ENCODE measurements at regions not wholly inside any gene's neighbourhood (a gene's known extent, or its start where the extent isn't known, plus 50 kb on each side); places are given as distances from the start of the nearest gene placed in this dataset.
"Not testable (repeated sequence)": the region's sequence is repeated elsewhere in the genome, so short reads cannot be mapped to it uniquely, and the experiment has no call there.

DNA sequence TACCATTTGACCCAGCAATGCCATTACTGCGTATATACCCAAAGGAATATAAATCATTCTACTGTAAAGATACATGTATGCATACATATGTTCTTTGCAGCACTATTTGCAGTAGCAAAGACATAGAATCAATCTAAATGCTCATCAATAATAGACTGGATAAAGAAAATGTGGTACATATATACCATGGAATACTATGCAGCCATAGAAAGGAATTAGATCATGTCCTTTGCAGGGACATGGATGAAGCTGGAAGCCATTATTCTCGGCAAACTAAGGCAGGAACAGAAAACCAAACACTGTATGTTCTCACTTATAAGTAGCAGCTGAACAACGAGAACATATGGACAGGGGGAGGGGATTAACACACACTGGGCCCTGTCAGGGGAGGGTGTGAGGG, 54.8 kb upstream of the ZNF30 start:
- not testable (repeated sequence) for H3K4me3 ChIP-seq (ENCODE audit: low read depth, low read length); DNase-seq (ENCODE audit: low read depth)

DNA sequence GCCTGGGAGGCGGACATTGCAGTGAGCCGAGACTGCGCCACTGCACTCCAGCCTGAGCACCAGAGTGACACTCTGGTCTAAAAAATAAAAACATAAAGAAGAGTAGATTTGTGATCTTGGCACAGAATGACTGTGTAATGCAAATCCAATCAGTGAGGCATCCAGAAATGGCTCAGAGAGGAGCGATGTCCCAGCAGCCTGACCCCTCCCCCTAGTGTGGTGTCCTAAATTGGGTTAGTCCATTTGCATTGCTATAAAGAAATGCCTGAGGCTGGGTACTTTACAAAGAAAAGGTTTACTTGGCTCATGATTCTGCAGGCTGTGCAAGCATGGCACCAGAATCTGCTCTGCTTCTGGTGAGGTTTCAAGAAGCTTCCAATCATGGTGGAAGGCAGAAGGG, 59.1 kb upstream of the ZNF30 start:
- H3K4me3 ChIP-seq (ENCODE audit: low read depth, low read length): no peak overlapping the region
- TF ChIP-seq CTCF (IDR thresholded peaks at IDR 0.05; ENCODE audit: control insufficient read depth, extremely low read depth, insufficient read depth): no peak
- DNase-seq (ENCODE audit: low read depth): no peak

- H3K4me3 ChIP-seq (ENCODE audit: low read depth, low read length); DNase-seq (ENCODE audit: low read depth): not testable (repeated sequence)
Measured at GRCh38 chr19:34865225-34865624, 61.5 kb upstream of the ZNF30 start.

DNA sequence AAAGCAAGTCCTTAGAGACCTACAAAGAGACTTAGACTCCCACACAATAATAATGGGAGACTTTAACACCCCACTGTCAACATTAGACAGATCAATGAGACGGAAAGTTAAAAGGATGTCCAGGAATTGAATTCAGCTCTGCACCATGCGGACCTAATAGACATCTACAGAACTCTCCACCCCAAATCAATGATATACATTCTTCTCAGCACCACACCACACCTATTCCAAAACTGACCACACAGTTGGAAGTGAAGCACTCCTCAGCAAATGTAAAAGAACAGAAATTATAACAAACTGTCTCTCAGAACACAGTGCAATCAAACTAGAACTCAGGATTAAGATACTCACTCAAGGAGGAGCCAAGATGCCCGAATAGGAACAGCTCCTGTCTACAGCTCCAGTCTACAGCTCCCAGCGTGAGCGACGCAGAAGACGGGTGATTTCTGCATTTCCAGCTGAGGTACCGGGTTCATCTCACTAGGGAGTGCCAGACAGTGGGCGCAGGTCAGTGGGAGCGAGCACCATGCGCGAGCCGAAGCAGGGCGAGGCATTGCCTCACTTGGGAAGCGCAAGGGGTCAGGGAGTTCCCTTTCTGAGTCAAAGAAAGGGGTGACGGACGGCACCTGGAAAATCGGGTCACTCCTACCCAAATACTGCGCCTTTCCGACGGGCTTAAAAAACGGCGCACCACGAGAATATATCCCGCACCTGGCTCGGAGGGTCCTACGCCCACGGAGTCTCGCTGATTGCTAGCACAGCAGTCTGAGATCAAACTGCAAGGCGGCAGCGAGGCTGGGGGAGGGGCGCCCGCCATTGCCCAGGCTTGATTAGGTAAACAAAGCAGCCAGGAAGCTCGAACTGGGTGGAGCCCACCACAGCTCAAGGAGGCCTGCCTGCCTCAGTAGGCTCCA, 66.6 kb upstream of the ZNF30 start:
- peak overlapping the region; percentile 41 for H3K4me3 ChIP-seq (ENCODE audit: low read depth, low read length)
- DNase-seq (ENCODE audit: low read depth): not testable (repeated sequence)

GRCh38 chr19:34859325-34859724, 67.4 kb upstream of the ZNF30 start:
- not testable (repeated sequence) for DNase-seq (ENCODE audit: low read depth); H3K4me3 ChIP-seq (ENCODE audit: low read depth, low read length)

DNA sequence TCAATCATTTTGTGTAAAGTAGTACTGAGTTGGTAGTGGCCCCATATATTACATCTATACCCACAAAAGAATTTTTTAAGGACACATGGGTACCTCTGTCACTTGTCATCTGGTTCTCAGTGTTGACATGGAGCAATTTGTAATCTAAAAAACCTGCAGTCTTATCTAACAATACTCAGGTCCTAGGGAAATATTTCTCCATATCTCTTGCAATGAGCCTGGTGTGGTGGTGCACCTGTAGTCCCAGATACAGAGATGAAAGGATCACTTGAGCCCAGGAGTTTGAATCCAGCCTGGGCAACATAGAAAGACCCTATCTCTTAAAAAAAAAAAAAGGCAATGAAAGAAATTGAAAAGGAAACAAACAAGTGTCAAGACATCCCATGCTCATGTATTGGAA, 70.7 kb upstream of the ZNF30 start:
- TF ChIP-seq CTCF (IDR thresholded peaks at IDR 0.05; ENCODE audit: control insufficient read depth, extremely low read depth, insufficient read depth): no peak
- H3K4me3 ChIP-seq (ENCODE audit: low read depth, low read length): no peak overlapping the region
- DNase-seq (ENCODE audit: low read depth): no peak

GRCh38 chr19:34853369-34853768, 73.3 kb upstream of the ZNF30 start:
- no peak for DNase-seq (ENCODE audit: low read depth)
- no peak for TF ChIP-seq CTCF (IDR thresholded peaks at IDR 0.05; ENCODE audit: control insufficient read depth, extremely low read depth, insufficient read depth)

GRCh38 chr19:34852669-34853068, 74.0 kb upstream of the ZNF30 start:
- no peak for TF ChIP-seq CTCF (IDR thresholded peaks at IDR 0.05; ENCODE audit: control insufficient read depth, extremely low read depth, insufficient read depth)

More at GRCh38 chr19:34853369-34853768, 73.3 kb upstream of the ZNF30 start:
- H3K4me3 ChIP-seq (ENCODE audit: low read depth, low read length): no peak overlapping the region

DNA sequence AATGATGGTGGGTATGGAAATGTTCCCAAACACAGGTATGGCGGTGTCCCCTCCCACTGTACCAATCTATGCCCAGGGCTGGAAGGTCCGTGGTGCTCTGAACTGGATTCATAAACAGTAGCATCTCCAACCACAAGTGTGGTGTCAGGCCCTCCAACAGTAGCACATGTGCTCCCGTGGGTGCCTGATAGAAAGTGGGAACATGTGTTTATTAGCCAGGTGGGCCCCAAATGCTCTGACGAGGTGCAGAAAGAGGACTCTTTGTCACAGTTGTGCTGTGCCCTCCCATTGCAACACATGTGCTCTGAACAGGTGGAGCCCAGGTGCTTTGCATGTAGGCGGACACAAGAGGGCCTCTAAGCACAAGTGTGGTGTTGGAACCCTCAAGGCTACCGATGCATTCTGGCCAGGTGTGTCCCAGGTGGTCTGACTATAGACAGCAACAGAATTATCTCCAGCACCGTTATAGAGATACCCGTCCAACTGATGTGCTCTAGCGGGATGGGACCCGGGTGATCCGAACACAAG, 75.4 kb upstream of the ZNF30 start:
- no peak for DNase-seq (ENCODE audit: low read depth)

More at GRCh38 chr19:34852669-34853068, 74.0 kb upstream of the ZNF30 start:
- H3K4me3 ChIP-seq (ENCODE audit: low read depth, low read length): no peak overlapping the region
- no peak for DNase-seq (ENCODE audit: low read depth)

More for the DNA sequence above, 75.4 kb upstream of the ZNF30 start:
- H3K4me3 ChIP-seq (ENCODE audit: low read depth, low read length): no peak overlapping the region
- peak; percentile 29 for TF ChIP-seq CTCF (IDR thresholded peaks at IDR 0.05; ENCODE audit: control insufficient read depth, extremely low read depth, insufficient read depth)

Data from LNCaP clone FGC (cell line).